OCI-LY1 (cell line): ENCODE measurements at regions not wholly inside any gene's neighbourhood (a gene's known extent, or its start where the extent isn't known, plus 50 kb on each side); places are given as distances from the start of the nearest gene placed in this dataset.

Source experiments
- H2AFZ ChIP-seq: fragments of 200-600 bp; sonication (generic), shearing (Covaris generic); 2 replicates; pipeline ENCODE4 v1.6.0; 2014; ENCODE audit warnings: antibody characterized with exemption, mild to moderate bottlenecking, low read length
- H3F3A ChIP-seq: fragments of 200-600 bp; sonication (generic), shearing (Covaris generic); 2 replicates; pipeline ENCODE4 v1.6.0; 2014; ENCODE audit warnings: mild to moderate bottlenecking, antibody characterized with exemption, low read length, moderate library complexity; ENCODE audit not compliant: insufficient read depth
- H3K27ac ChIP-seq: fragments of 200-600 bp; sonication (generic); 2 replicates; pipeline ENCODE4 v1.5.1; 2014; ENCODE audit warnings: low read length, mixed run types, mild to moderate bottlenecking, low read depth; ENCODE audit not compliant: poor library complexity, severe bottlenecking
- H3K27me3 ChIP-seq: fragments of 200-600 bp; sonication (generic); 2 replicates; pipeline ENCODE4 v1.6.0; 2014; ENCODE audit warnings: antibody characterized with exemption, mild to moderate bottlenecking, low read length, moderate library complexity; ENCODE audit not compliant: insufficient read depth
- H3K36me3 ChIP-seq: fragments of 200-600 bp; sonication (generic); 2 replicates; pipeline ENCODE4 v1.6.1; 2014; ENCODE audit warnings: mild to moderate bottlenecking, antibody characterized with exemption, low read length, moderate library complexity, mixed read lengths; ENCODE audit not compliant: insufficient read depth
- H3K4me1 ChIP-seq: fragments of 200-600 bp; sonication (generic); 2 replicates; pipeline ENCODE4 v1.5.1; 2014; ENCODE audit warnings: mild to moderate bottlenecking, low read length, moderate library complexity; ENCODE audit not compliant: insufficient read depth, severe bottlenecking
- H3K4me2 ChIP-seq: fragments of 200-600 bp; sonication (generic), shearing (Covaris generic); 2 replicates; pipeline ENCODE4 v1.6.1; 2014; ENCODE audit warnings: low read length
- H3K4me3 ChIP-seq: fragments of 200-600 bp; sonication (generic); 2 replicates; pipeline ENCODE4 v1.5.1; 2014; ENCODE audit warnings: low read length, low read depth, mild to moderate bottlenecking, mixed read lengths; ENCODE audit not compliant: poor library complexity, severe bottlenecking
- H3K79me2 ChIP-seq: fragments of 200-600 bp; shearing (Covaris generic); 2 replicates; pipeline ENCODE4 v1.6.1; 2016; ENCODE audit warnings: mixed run types, low read length, mixed read lengths; ENCODE audit not compliant: insufficient read depth
- H3K9ac ChIP-seq: fragments of 200-600 bp; sonication (generic), shearing (Covaris generic); 2 replicates; pipeline ENCODE4 v1.6.1; 2014; ENCODE audit warnings: mild to moderate bottlenecking, low read length, mixed read lengths
- H3K9me2 ChIP-seq: fragments of 200-600 bp; sonication (generic), shearing (Covaris generic); 2 replicates; pipeline ENCODE4 v1.6.1; 2014; ENCODE audit warnings: low read depth, mild to moderate bottlenecking, low read length, mixed read lengths
- H3K9me3 ChIP-seq: fragments of 200-600 bp; shearing (Covaris generic); 2 replicates; pipeline ENCODE4 v1.6.1; 2014; ENCODE audit warnings: low read length, mixed read lengths
- H4K20me1 ChIP-seq: fragments of 200-600 bp; sonication (generic), shearing (Covaris generic); 2 replicates; pipeline ENCODE4 v1.6.0; 2016; ENCODE audit warnings: mild to moderate bottlenecking, low read length; ENCODE audit not compliant: insufficient read depth
- CTCF ChIP-seq: fragments of 200-600 bp; sonication (generic), shearing (Covaris generic); IDR thresholded peaks from 2 replicates; pipeline ENCODE4 v1.5.1; 2017; ENCODE audit warnings: mild to moderate bottlenecking, antibody characterized with exemption, low read length, moderate library complexity, mixed read lengths
- EZH2 ChIP-seq: fragments of 200-600 bp; sonication (generic), shearing (Covaris generic); IDR thresholded peaks from 2 replicates; pipeline ENCODE4 v1.8.0; 2017; ENCODE audit warnings: borderline replicate concordance, mixed run types, mild to moderate bottlenecking, antibody characterized with exemption, low read length, moderate library complexity, mixed read lengths

- TF ChIP-seq EZH2 (no peak), CTCF (no peak)
- Histone ChIP-seq H3K4me3 (no peak overlapping the region), H3K27ac (no peak overlapping the region), H3K4me2 (no peak overlapping the region), H3K9me3 (no peaks in the 10 kb centered on the region), H3K36me3 (no peaks in the 10 kb centered on the region), H3K79me2 (no peaks in the 10 kb centered on the region), H4K20me1 (no peaks in the 10 kb centered on the region), H3K9ac (no peak overlapping the region), H3F3A (no peaks in the 10 kb centered on the region), H2AFZ (no peak overlapping the region), H3K9me2 (no peaks in the 10 kb centered on the region), H3K27me3 (no peaks in the 10 kb centered on the region), H3K4me1 (no peaks in the 10 kb centered on the region)
Observed at GRCh38 chr9:79104951-79105350, 466.8 kb upstream of the TLE4 start.

DNA sequence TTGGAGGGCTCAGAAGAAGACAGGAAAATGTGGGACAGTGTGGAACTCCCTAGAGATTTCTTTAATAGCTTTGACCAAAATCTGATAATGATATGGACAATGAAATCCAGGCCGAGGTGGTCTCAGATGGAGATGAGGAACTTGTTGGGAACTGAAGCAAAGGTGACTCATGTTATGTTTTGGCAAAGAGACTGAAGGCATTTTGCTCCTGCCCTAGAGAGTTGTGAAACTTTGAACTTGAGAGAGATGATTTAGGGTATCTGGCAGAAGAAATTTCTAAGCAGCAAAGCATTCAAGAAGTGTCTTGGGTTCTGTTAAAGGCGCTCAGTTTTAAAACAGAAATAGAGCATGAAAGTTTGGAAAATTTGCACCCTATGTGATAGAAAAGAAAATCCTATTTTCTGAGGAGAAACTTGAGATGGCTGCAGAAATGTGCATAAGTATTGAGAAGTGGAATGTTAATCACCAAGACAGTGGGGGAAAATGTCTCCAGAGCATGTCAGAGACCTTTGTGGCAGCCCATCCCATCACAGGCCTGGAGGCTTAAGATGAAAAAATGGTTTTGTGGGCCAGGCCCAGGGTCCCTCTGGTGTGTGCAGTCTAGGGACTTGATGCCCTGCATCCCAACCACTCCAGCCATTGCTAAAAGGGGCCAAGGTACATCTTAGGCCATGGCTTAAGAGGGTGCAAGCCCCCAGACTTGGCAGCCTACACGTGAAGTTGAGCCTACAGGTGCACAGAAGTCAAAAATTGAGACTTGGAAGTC, 463.7 kb upstream of the TLE4 start:
- H3K4me3 ChIP-seq, result no peak overlapping the region
- H3K9me2 ChIP-seq, result no peaks in the 10 kb centered on the region
- TF ChIP-seq CTCF (no peak), EZH2 (no peak)
- no peaks in the 10 kb centered on the region for H3K27me3 ChIP-seq
- H3K79me2 ChIP-seq, result no peaks in the 10 kb centered on the region
- H4K20me1 ChIP-seq, result no peaks in the 10 kb centered on the region
- no peaks in the 10 kb centered on the region for H3K4me1 ChIP-seq
- no peaks in the 10 kb centered on the region for H3K36me3 ChIP-seq
- H2AFZ ChIP-seq, result no peak overlapping the region
- H3K9ac ChIP-seq, result no peak overlapping the region
- H3K27ac ChIP-seq, result no peak overlapping the region
- H3K4me2 ChIP-seq, result no peak overlapping the region
- H3K9me3 ChIP-seq, result no peaks in the 10 kb centered on the region
- no peaks in the 10 kb centered on the region for H3F3A ChIP-seq

GRCh38 chr9:79111653-79112052, 460.1 kb upstream of the TLE4 start:
- Histone ChIP-seq H3F3A (no peaks in the 10 kb centered on the region), H3K9me2 (no peaks in the 10 kb centered on the region), H3K4me3 (no peak overlapping the region), H3K4me2 (no peak overlapping the region), H3K27me3 (no peaks in the 10 kb centered on the region), H3K9me3 (no peaks in the 10 kb centered on the region), H2AFZ (no peak overlapping the region), H3K4me1 (no peaks in the 10 kb centered on the region), H3K9ac (no peak overlapping the region), H3K27ac (no peak overlapping the region), H4K20me1 (no peaks in the 10 kb centered on the region), H3K79me2 (no peaks in the 10 kb centered on the region), H3K36me3 (no peaks in the 10 kb centered on the region)
- TF ChIP-seq CTCF (no peak), EZH2 (no peak)
